Ishikawa (cell line): ENCODE measurements at regions not wholly inside any gene's neighbourhood (a gene's known extent, or its start where the extent isn't known, plus 50 kb on each side); places are given as distances from the start of the nearest gene placed in this dataset.

Experiments used
- CEBPB ChIP-seq: IDR thresholded peaks from 2 replicates; pipeline ENCODE4 v1.6.1; 2012
- EP300 ChIP-seq: IDR thresholded peaks from 2 replicates; pipeline ENCODE4 v1.6.1; 2012; ENCODE audit warnings: borderline replicate concordance
- NFIC ChIP-seq: IDR thresholded peaks from 2 replicates; pipeline ENCODE4 v1.6.1; 2012
- RAD21 ChIP-seq: IDR thresholded peaks from 2 replicates; pipeline ENCODE4 v1.6.1; 2012; ENCODE audit warnings: low read depth
- YY1 ChIP-seq: IDR thresholded peaks from 2 replicates; pipeline ENCODE4 v1.6.1; 2012; ENCODE audit warnings: low read depth
- ZBTB7A ChIP-seq: IDR thresholded peaks from 2 replicates; pipeline ENCODE4 v1.6.1; 2012; ENCODE audit warnings: low read depth
- TF ChIP-seq, protein P1 (sequence below): IDR thresholded peaks from 2 replicates; pipeline ENCODE4 v1.6.1; 2012; ENCODE audit warnings: low read depth, mild to moderate bottlenecking
- TF ChIP-seq, protein P2 (sequence below): IDR thresholded peaks from 2 replicates; pipeline ENCODE4 v1.6.1; 2012

DNA sequence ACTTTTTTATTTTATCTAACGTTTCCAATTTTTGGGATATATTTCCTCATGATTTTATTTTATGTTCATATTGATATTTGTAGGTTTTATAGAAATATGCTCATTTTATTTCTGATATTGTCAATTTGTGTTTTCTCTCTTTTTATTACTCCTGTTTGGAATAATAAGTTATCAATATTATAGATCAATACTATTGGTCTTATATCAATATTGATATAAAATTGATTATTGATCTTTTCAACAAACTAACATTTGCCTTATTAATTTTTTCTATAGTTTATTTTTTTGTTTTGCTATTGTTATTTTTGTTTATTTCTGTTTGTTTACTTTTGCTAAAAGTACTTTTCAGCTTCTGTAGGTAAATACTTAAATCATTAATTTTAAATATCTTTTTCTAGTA, 90.8 kb upstream of the CNTN6 start:
- TF ChIP-seq YY1 (no peak), ZBTB7A (no peak), EP300 (no peak), RAD21 (no peak), CEBPB (no peak), NFIC (no peak)
- TF ChIP-seq, protein P1, sequence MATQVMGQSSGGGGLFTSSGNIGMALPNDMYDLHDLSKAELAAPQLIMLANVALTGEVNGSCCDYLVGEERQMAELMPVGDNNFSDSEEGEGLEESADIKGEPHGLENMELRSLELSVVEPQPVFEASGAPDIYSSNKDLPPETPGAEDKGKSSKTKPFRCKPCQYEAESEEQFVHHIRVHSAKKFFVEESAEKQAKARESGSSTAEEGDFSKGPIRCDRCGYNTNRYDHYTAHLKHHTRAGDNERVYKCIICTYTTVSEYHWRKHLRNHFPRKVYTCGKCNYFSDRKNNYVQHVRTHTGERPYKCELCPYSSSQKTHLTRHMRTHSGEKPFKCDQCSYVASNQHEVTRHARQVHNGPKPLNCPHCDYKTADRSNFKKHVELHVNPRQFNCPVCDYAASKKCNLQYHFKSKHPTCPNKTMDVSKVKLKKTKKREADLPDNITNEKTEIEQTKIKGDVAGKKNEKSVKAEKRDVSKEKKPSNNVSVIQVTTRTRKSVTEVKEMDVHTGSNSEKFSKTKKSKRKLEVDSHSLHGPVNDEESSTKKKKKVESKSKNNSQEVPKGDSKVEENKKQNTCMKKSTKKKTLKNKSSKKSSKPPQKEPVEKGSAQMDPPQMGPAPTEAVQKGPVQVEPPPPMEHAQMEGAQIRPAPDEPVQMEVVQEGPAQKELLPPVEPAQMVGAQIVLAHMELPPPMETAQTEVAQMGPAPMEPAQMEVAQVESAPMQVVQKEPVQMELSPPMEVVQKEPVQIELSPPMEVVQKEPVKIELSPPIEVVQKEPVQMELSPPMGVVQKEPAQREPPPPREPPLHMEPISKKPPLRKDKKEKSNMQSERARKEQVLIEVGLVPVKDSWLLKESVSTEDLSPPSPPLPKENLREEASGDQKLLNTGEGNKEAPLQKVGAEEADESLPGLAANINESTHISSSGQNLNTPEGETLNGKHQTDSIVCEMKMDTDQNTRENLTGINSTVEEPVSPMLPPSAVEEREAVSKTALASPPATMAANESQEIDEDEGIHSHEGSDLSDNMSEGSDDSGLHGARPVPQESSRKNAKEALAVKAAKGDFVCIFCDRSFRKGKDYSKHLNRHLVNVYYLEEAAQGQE, result no peak
- TF ChIP-seq, protein P2, sequence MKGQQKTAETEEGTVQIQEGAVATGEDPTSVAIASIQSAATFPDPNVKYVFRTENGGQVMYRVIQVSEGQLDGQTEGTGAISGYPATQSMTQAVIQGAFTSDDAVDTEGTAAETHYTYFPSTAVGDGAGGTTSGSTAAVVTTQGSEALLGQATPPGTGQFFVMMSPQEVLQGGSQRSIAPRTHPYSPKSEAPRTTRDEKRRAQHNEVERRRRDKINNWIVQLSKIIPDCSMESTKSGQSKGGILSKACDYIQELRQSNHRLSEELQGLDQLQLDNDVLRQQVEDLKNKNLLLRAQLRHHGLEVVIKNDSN, result no peak
